BE2C (cell line): ENCODE measurements at regions not wholly inside any gene's neighbourhood (a gene's known extent, or its start where the extent isn't known, plus 50 kb on each side); places are given as distances from the start of the nearest gene placed in this dataset.
"Not testable (repeated sequence)": the region's sequence is repeated elsewhere in the genome, so short reads cannot be mapped to it uniquely, and the experiment has no call there.

Experiments used
- DNase-seq: peaks from one replicate; pipeline ENCODE4 v3.0.0-alpha.2; 2020
- H3K27me3 ChIP-seq: fragments of 250-450 bp; sonication (Bioruptor Pico); 2 replicates; pipeline ENCODE4 v1.5.1; 2020; ENCODE audit warnings: mild to moderate bottlenecking
- H3K36me3 ChIP-seq: fragments of 250-450 bp; sonication (Bioruptor Pico); 2 replicates; pipeline ENCODE4 v1.5.1; 2020; ENCODE audit warnings: mild to moderate bottlenecking
- H3K4me1 ChIP-seq: fragments of 250-450 bp; sonication (Bioruptor Pico); 2 replicates; pipeline ENCODE4 v1.5.1; 2020
- H3K4me3 ChIP-seq: 2 replicates; pipeline ENCODE4 v1.5.1; 2011; ENCODE audit warnings: low read depth, low read length
- H3K9me3 ChIP-seq: fragments of 250-450 bp; sonication (Bioruptor Pico); 2 replicates; pipeline ENCODE4 v1.5.1; 2020
- TF ChIP-seq, protein P1 (sequence below): IDR thresholded peaks from 2 replicates; pipeline ENCODE4 v1.5.1; 2012; ENCODE audit warnings: mild to moderate bottlenecking, low read depth, low read length

DNA sequence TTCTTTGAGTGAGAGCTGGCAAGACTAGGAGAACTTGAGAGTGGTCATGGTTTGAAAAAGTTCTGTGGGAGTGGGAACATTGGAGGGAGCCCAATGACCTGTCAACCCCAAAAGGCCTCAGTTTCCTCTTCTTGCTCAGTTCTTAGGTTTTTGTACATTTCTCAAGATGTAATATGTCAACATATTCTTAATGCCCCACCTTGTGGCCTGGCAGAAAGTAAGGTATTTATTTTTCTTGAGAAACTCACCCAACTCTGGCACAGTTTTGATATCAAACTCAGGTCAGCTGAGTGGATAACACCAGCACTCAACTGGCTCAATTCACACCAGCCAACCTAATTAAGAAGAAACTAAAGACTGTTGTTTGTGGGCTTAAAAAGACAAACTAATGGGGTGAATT is 123.0 kb upstream of the SLC27A6 start:
- no peak overlapping the region for H3K4me3 ChIP-seq
- TF ChIP-seq, protein P1, sequence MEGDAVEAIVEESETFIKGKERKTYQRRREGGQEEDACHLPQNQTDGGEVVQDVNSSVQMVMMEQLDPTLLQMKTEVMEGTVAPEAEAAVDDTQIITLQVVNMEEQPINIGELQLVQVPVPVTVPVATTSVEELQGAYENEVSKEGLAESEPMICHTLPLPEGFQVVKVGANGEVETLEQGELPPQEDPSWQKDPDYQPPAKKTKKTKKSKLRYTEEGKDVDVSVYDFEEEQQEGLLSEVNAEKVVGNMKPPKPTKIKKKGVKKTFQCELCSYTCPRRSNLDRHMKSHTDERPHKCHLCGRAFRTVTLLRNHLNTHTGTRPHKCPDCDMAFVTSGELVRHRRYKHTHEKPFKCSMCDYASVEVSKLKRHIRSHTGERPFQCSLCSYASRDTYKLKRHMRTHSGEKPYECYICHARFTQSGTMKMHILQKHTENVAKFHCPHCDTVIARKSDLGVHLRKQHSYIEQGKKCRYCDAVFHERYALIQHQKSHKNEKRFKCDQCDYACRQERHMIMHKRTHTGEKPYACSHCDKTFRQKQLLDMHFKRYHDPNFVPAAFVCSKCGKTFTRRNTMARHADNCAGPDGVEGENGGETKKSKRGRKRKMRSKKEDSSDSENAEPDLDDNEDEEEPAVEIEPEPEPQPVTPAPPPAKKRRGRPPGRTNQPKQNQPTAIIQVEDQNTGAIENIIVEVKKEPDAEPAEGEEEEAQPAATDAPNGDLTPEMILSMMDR: no peak
- DNase-seq: no peak
- no peaks in the 10 kb centered on the region for H3K4me1 ChIP-seq
- H3K36me3 ChIP-seq: no peaks in the 10 kb centered on the region
- no peaks in the 10 kb centered on the region for H3K27me3 ChIP-seq
- no peaks in the 10 kb centered on the region for H3K9me3 ChIP-seq

DNA sequence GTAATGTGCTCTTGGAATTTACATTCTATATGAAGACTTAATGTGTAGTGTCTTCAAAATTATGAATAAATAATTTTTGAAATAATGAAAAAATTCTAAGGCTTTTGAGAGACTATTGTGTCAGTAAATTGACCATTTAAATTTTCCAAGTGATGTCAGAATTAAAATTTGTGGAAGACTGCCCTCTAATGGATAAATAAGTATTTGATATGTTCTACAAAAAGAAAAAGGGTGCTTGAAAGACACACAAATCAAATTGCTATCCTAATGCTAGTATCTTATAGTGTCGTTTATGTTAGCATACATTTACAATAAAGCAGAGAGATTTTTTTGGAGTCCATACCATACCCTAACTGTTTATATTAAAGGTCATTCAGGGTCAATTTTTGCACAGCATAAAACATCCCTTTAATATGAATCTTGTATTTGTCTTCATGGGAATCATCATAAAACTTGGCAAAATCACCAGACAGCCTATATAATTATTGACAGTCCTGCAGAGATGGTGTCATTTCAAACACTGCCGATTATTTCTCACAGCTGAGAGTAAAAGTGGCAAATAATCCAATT is 120.8 kb upstream of the SLC27A6 start:
- TF ChIP-seq, protein P1: no peak
- H3K4me1 ChIP-seq: no peaks in the 10 kb centered on the region
- H3K4me3 ChIP-seq: no peak overlapping the region
- no peaks in the 10 kb centered on the region for H3K9me3 ChIP-seq
- DNase-seq: no peak
- no peaks in the 10 kb centered on the region for H3K27me3 ChIP-seq
- H3K36me3 ChIP-seq: no peaks in the 10 kb centered on the region

DNA sequence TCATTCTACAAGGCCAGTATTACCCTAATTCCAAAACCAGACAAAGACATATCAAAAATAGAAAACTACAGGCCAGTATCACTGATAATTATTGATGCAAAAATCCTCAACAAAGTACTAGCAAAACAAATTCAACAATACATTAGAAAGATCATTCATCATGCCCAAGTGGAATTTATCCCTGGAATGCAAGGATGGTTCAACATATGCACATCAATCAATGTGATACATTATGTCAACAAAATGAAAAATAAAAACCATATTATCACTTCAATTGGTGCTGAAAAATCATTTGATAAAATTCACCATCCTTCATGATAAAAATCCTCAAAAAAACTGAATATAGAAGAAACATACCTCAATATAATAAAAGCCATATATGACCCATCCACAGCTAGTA is 115.2 kb upstream of the SLC27A6 start:
- TF ChIP-seq, protein P1: no peak
- DNase-seq: no peak
- Histone ChIP-seq H3K9me3 (no peaks in the 10 kb centered on the region; the same call in 1 of the 2 replicates), H3K4me1 (no peaks in the 10 kb centered on the region), H3K4me3 (no peak overlapping the region), H3K27me3 (no peaks in the 10 kb centered on the region), H3K36me3 (no peaks in the 10 kb centered on the region)

DNA sequence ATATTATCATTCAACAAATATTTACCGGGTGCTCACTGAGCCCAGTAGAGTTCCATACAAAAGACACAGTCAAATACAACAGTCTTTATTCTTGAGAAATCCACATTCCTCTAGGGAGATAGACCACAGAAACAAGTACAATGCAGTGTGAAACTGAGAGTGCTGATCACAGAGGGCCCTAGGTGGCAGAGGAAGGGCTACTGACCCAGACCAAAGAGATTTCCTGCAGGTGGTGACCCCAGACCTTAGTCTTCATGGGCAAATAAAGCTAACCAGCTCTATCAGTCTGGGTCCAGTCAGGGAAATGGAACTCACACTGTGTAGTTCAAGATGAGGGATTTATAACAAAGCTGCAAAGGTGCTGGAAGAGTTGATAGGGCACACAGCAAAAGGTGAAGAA is 110.4 kb upstream of the SLC27A6 start:
- TF ChIP-seq, protein P1: no peak
- Histone ChIP-seq H3K27me3 (no peaks in the 10 kb centered on the region), H3K9me3 (no peaks in the 10 kb centered on the region; the same call in 1 of the 2 replicates), H3K4me1 (no peaks in the 10 kb centered on the region), H3K36me3 (no peaks in the 10 kb centered on the region), H3K4me3 (no peak overlapping the region)
- DNase-seq: no peak

DNA sequence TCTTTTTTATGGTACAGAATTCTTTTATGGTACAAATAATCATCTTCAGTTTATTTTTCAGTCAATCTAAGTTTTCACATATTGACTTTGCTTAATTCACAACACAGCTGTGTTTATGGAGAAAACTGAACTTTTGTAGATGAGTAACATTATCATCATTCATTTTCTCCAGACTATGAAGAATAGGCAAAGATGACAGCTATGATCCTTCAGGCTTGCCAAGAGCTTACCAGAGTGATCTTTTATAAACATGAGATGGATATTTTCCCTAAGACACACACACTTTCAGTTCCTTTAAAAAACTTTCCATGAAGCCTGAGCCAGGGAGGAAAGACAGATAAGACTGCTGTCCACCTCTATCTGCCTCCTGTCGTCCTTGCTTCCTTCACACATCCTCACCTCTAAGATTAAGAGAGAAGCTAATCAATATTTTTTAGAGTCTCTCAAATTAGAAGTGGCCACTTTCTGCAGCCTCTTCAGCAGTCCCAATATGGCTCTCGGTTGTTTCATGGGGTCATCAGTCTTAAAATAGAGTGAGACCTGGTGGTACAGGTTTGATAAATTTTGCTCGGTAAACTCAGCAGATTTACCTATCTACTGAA is 108.1 kb upstream of the SLC27A6 start:
- no peak overlapping the region for H3K4me3 ChIP-seq
- H3K9me3 ChIP-seq: no peaks in the 10 kb centered on the region
- H3K27me3 ChIP-seq: no peaks in the 10 kb centered on the region; the same call in 1 of the 2 replicates
- no peaks in the 10 kb centered on the region for H3K4me1 ChIP-seq
- DNase-seq: no peak
- H3K36me3 ChIP-seq: no peaks in the 10 kb centered on the region
- TF ChIP-seq, protein P1: no peak

DNA sequence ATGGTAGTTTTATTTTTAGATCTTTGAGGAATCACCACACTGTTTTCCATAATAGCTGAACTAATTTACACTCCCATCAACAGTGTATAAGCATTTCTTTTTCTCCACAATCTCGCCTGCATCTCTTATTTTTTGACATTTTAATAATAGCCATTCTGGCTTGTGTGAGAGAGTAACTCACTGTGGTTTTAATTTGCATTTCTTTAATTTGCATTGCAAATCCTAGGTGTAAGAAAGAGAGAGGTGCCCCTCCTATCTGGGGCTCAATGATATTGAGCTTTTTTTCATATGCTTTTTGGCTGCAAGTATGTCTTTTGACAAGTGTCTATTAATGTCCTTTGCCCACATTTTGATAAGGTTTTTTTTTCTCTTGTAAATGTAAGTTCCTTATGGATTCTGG is 106.3 kb upstream of the SLC27A6 start:
- Histone ChIP-seq H3K4me3 (no peak overlapping the region), H3K9me3 (no peaks in the 10 kb centered on the region), H3K36me3 (no peaks in the 10 kb centered on the region), H3K27me3 (no peaks in the 10 kb centered on the region; the same call in 1 of the 2 replicates), H3K4me1 (no peaks in the 10 kb centered on the region)
- TF ChIP-seq, protein P1: no peak
- DNase-seq: no peak

DNA sequence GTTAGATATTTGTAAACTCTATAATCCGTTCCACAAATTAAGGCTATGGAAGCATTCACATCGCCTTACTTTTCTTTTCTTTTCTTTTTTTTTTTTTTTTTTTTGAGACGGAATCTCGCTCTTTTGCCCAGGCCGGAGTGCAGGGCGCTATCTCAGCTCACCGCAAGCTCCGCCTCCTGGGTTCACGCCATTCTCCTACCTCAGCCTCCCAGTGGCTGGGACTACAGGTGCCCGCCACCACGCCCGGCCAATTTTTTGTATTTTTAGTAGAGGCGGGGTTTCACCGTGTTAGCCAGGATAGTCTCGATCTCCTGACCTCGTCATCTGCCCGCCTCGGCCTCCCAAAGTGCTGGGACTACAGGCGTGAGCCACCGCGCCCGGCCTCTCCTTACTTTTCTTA is 104.1 kb upstream of the SLC27A6 start:
- not testable (repeated sequence) for H3K4me3 ChIP-seq, H3K36me3 ChIP-seq, H3K4me1 ChIP-seq, DNase-seq, H3K9me3 ChIP-seq, H3K27me3 ChIP-seq
